HG03558 (cell line): ENCODE measurements at regions not wholly inside any gene's neighbourhood (a gene's known extent, or its start where the extent isn't known, plus 50 kb on each side); places are given as distances from the start of the nearest gene placed in this dataset.

Source experiments
- ATAC-seq: cut with Tn5 transposase; IDR thresholded peaks from one replicate; pipeline ENCODE4 v1.9.1; 2021; ENCODE audit warnings: moderate number of reproducible peaks; ENCODE audit not compliant: unreplicated experiment; ENCODE audit errors: extremely low read depth

DNA sequence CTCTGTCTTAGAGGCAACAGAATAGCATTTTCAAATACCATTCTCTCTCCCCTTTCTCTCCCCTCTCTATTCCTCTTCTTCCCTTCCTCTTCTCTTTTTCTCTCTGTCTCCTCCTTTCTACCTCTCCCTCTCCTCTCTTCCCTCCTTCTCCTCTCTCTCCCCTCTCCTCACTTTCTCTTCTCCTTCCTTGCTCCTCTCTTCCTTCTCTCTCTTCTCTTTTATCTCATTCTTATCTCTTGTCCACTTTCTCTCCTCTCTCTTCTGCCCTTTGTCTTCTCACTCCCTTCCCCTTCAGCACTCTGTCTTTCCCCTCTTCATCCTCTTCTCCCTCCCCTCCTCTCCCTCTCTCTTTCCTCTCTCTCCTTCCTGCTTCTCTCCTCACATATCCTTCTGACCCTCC, 2265.8 kb upstream of the TENM3 start:
- ATAC-seq = no peak

GRCh38 chr4:179981161-179981560, 2262.0 kb upstream of the TENM3 start:
- no peak for ATAC-seq

DNA sequence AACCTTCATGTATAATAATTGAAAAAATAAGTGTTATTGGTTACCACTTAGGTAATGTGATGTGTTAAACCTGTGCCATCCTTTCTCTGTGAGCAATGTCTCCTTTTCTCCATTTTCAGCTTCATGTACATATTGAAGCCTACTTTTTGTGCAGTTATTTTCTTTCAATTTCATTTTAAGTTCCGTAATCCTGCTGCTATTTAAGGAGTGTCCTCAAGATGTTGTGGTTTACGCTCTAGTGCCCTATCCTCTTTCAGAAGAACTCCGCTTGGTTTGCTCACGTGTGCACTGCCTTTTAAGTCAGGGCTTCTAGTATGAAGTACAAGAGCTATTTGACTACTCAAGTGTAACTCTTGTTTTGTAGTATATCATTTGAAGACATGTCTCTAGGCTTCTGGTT, 2253.2 kb upstream of the TENM3 start:
- peak; percentile 95 for ATAC-seq

DNA sequence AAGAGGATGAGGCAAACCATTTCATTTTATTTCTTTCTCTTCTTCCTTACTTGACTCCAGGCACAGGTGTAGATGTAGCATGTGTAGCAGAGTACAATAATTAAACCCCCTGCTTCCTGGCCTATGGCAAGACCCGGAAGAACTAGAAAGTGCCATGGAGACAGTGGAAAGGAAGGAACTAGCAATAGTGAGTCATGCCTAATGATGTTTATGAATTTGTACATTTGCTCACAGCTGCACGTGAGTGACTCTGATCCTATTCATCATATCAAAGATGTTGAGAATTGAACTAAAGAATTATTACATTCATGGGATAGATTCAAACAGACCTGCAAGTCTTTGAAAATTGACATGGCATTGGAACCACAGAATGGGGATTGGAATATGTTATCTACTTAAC, 2233.9 kb upstream of the TENM3 start:
- no peak for ATAC-seq

DNA sequence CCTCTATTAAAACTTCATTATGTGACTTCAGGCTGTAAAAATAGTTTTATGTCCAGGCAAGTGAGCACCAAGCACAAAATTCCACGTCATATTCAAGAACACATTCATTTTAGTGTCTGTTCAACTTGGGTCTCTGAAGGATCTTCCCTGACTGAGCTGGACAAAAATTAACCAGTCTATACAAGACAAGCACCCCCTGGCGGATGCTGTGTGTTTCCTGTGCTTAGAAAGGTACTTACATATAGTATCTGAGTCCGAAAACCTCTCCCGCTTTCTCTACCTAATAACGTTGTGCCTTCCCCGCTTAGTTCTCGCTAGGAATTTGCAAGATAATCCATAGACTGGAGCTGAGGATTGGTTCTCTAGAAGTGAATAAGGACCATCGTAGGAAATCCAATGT, 2214.5 kb upstream of the TENM3 start:
- ATAC-seq = no peak

- ATAC-seq = no peak
These were observed 2211.9 kb upstream of the TENM3 start for GRCh38 chr4:180031330-180031729.

DNA sequence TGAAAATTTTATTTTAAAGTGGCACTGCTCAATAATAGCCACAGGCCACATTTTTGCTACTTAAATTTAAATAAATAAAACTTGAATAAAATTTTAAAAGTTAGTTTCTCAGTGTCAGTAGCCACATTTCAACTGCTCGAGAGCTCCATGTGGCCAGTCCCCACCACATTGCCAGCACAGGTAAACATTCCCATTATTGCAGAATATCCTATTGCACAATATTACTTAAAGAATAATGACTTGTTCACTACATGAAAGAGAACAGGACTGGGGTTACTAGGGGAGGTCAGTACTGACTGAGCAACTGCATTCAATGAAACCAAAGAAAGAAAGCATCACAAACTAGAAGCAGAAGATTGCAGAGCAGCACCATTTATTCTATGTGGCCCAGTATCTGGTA, 2201.6 kb upstream of the TENM3 start:
- ATAC-seq = no peak

DNA sequence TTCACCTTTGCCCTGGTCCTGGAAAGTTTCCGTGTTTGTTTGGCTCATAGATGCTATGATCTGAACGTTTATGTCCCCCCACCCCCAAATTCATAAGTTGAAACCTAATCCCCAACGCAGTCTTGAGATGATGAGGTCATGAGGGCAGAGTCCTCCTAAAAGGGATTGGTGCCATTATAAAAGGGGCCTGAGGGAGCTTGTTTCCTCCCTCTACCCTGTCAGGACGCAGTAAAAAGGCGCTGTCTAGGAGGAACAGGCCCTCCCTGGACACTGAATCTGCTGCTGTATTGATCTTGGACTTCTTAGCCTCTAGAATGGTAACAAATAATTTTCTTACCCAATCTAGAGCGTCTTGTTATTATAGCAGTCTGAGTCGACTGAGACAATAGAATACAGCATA, 2190.6 kb upstream of the TENM3 start:
- ATAC-seq = no peak

DNA sequence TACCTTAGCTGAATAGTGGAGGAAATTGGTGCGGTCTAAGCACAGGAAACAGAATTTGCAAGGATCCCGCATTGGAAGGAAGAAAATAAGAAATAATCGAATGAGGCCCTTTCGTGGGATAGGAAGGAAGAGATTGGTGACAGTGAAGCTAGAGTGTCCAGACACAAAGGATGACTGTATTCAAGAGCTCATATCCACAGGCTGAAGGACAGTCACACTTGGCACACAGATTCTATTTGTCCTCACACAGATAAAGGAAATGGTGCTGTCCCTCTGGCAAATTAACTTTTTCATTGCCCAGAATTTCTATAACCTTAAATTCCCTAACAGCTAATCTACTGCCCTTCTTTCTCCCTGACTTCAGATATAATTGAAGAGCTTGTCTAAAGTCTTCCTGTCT, 2188.9 kb upstream of the TENM3 start:
- ATAC-seq = no peak

GRCh38 chr4:180057299-180057721, 2185.9 kb upstream of the TENM3 start:
- ATAC-seq = no peak

GRCh38 chr4:180057891-180058671, 2185.1 kb upstream of the TENM3 start:
- no peak for ATAC-seq

DNA sequence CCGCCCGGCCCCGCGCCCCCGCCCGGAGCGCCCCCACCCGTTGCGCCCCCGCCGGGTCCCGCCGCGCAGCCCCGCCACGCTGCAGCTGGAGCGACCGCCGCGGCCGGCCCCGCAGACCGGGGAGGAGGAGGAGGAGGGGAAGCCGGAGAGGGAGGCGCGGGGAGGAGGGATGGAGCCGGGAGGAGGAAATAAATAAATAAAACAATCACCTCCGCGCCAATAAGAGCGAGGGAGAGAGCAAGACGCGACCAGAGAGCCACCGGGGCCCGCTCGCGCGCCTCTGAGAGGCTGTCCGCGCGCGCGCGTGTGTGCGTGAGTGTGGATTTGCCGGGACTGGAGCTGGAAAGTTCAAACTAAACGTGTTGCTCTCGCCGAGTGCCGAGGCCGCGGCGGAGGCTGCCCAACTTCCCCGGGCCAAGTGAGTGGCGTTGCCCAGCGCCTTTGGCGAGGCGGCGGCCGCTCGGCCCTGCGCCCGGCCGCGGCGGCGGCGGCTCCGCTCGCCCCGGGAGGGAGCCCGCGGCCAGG, 2184.4 kb upstream of the TENM3 start:
- ATAC-seq = no peak

DNA sequence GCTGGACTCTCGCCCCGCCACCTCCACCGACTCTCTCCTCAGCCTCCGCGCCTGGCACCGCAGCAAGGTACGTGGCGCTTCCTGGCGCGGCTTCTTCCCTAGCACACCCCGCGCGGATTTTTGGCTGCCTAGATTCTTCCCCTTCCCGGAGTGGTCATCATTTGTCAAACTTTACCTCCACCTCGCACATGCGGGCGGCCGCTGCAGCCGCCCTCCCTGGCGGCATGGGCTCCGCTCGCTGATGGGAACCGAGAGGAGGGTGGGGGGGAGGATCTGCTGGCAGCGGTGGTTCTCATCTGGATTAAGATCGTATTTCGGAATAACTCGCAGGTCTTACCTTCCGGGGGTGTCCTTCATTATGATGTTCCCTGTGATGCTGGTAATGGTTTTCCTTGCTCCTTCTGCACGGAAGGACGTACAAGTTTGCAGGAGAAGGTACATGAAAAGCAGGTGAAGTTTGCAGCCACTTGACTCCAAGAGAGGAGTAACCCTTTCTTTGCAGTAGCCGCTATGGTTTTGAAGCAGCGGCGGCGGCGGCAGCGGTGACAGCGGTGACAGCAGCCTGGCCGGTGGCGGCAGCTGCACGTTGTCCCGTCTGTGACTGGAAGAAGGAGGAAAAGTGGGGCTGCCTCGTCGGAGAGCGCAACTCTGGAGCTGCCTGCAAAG, 2183.9 kb upstream of the TENM3 start:
- ATAC-seq = no peak

DNA sequence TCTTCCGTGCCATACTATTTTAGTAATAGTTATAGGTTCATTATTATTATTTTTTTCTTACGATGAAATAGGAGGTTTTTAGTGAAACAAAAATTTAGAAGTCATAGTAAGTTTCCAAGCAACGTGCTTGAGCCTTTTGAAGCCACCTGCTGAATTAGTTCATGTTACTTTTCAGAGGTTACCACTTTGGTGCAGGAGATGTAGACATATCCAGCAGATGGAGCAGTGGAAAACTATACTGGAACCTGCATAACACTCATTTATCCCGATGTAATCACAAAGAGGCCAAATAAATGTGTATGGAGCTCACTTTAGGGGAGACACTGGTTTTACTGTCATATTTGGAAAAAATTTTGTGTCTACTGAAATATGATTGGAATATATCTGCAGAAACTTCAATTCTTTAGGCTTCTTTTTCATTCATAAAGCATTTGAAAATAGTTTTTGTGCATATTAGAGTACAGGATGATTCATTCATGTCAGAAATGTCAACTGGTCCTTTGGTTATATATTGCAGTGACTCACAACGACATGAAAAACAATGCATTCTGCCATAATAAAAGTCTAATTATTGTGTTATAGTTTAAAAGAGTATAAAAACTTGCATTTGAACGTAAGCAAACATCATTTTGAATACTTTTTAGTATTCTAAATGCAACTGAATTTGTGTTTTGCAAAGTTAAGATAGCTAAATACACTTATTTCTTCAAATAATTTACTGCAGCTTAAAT, 2182.9 kb upstream of the TENM3 start:
- no peak for ATAC-seq

- ATAC-seq = no peak
These were observed 2162.1 kb upstream of the TENM3 start for GRCh38 chr4:180081072-180081471.

DNA sequence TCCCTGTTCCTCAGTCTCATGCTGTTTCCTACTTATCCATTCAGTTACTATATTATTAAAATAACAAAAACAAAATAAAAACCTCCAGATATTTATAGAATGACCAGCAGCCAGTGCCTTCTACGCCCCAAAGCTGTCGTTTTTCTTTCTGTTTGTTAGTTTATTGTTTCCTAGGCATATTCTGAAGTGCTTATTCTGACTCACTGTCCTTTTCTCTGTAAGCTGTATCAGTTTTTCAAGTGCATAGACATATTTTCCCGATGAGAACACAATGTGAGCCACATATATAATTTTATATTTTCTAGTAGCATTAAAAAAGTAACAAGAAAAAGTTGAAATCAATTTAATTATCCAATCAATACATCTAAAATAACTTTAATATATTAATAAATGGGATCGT, 2158.6 kb upstream of the TENM3 start:
- no peak for ATAC-seq

- ATAC-seq = no peak
These were observed 2156.6 kb upstream of the TENM3 start for GRCh38 chr4:180086480-180087190.

GRCh38 chr4:180098586-180098985, 2144.6 kb upstream of the TENM3 start:
- ATAC-seq = no peak

DNA sequence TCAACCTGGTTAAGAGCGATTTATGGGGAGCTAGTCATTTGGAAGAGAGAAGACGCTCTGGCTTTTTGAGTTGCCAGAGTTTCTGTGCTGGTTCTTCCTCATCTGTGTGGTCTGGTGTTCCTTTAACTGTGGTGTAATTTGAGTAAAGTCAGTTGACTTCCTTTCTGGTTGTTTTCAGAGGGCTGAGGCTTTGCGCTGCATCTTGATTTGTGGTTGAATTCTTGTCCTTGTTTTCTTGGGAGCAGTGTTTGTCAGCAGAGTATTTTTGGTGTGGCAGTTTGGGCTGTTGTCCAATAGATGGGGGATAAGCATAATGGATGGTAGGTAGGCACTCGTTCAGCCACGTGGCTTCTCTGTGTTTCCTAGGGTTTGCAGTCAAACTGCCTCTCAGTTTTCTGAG, 2143.2 kb upstream of the TENM3 start:
- ATAC-seq = no peak
